ENCODE measurements at regions not wholly inside any gene's neighbourhood (a gene's known extent, or its start where the extent isn't known, plus 50 kb on each side); places are given as distances from the start of the nearest gene placed in this dataset.

- no peak for DNase-seq (ENCODE audit: extremely low read depth, low read depth)
- TF ChIP-seq CTCF (IDR thresholded peaks at IDR 0.05; ENCODE audit: low read depth, low read length, missing control alignments): no peak
- H3K4me3 ChIP-seq (replicated peaks; ENCODE audit: low read depth, low read length): no peak overlapping the region
Observed at GRCh38 chr10:107986571-107986970, 822.1 kb upstream of the SORCS1 start.

- H3K4me3 ChIP-seq (replicated peaks; ENCODE audit: low read depth, low read length): no peak overlapping the region
- no peak for TF ChIP-seq CTCF (IDR thresholded peaks at IDR 0.05; ENCODE audit: low read depth, low read length, missing control alignments)
- no peak for DNase-seq (ENCODE audit: extremely low read depth, low read depth)
Observed at GRCh38 chr10:107984581-107984980, 820.1 kb upstream of the SORCS1 start.

GRCh38 chr10:107984149-107984548, 819.6 kb upstream of the SORCS1 start:
- DNase-seq (ENCODE audit: extremely low read depth, low read depth): no peak
- H3K4me3 ChIP-seq (replicated peaks; ENCODE audit: low read depth, low read length): no peak overlapping the region
- TF ChIP-seq CTCF (IDR thresholded peaks at IDR 0.05; ENCODE audit: low read depth, low read length, missing control alignments): no peak

GRCh38 chr10:107978455-107978854, 813.9 kb upstream of the SORCS1 start:
- no peak for TF ChIP-seq CTCF (IDR thresholded peaks at IDR 0.05; ENCODE audit: low read depth, low read length, missing control alignments)
- no peak overlapping the region for H3K4me3 ChIP-seq (replicated peaks; ENCODE audit: low read depth, low read length)
- DNase-seq (ENCODE audit: extremely low read depth, low read depth): no peak

GRCh38 chr10:107971973-107972372, 807.5 kb upstream of the SORCS1 start:
- peak; percentile 25 for DNase-seq (ENCODE audit: extremely low read depth, low read depth)
- TF ChIP-seq CTCF (IDR thresholded peaks at IDR 0.05; ENCODE audit: low read depth, low read length, missing control alignments): no peak
- no peak overlapping the region for H3K4me3 ChIP-seq (replicated peaks; ENCODE audit: low read depth, low read length)

GRCh38 chr10:107971411-107971810, 806.9 kb upstream of the SORCS1 start:
- no peak for TF ChIP-seq CTCF (IDR thresholded peaks at IDR 0.05; ENCODE audit: low read depth, low read length, missing control alignments)
- no peak overlapping the region for H3K4me3 ChIP-seq (replicated peaks; ENCODE audit: low read depth, low read length)
- DNase-seq (ENCODE audit: extremely low read depth, low read depth): no peak

GRCh38 chr10:107970512-107970911, 806.0 kb upstream of the SORCS1 start:
- H3K4me3 ChIP-seq (replicated peaks; ENCODE audit: low read depth, low read length): no peak overlapping the region
- TF ChIP-seq CTCF (IDR thresholded peaks at IDR 0.05; ENCODE audit: low read depth, low read length, missing control alignments): no peak
- DNase-seq (ENCODE audit: extremely low read depth, low read depth): no peak
